Keratinocyte (primary cell): ENCODE measurements at regions not wholly inside any gene's neighbourhood (a gene's known extent, or its start where the extent isn't known, plus 50 kb on each side); places are given as distances from the start of the nearest gene placed in this dataset.
"Not testable (repeated sequence)": the region's sequence is repeated elsewhere in the genome, so short reads cannot be mapped to it uniquely, and the experiment has no call there.

Source experiments
- DNase-seq: peaks from one replicate; pipeline ENCODE4 v3.0.0-alpha.2; 2011; ENCODE audit warnings: low read depth, missing footprints, low spot score
- FAIRE-seq: peaks from 2 replicates; lab custom pipeline; 2011; peaks lifted over from hg19 to GRCh38; lab: Jason Lieb, UNC
- H2AFZ ChIP-seq: 2 replicates; pipeline ENCODE4 v1.6.0; 2012; ENCODE audit warnings: low read length, control low read depth, inconsistent platforms; ENCODE audit not compliant: control insufficient read depth
- H3K27ac ChIP-seq: 2 replicates; pipeline ENCODE4 v1.5.1; 2011; ENCODE audit warnings: low read length; ENCODE audit not compliant: control insufficient read depth, insufficient read depth
- H3K27me3 ChIP-seq: 3 replicates; pipeline ENCODE4 v1.6.0; 2011; ENCODE audit warnings: low read length; ENCODE audit not compliant: control insufficient read depth, insufficient read depth; ENCODE audit errors: extremely low read depth
- H3K36me3 ChIP-seq, 2 experiments: 2 replicates in 1 of 2; 3 replicates in 1 of 2; pipeline ENCODE4 v1.5.1; 2011; ENCODE audit warnings: low read length in 2 of 2, mild to moderate bottlenecking in 1 of 2; ENCODE audit not compliant: control insufficient read depth in 2 of 2, insufficient read depth in 2 of 2; ENCODE audit errors: extremely low read depth in 1 of 2
- H3K4me1 ChIP-seq: 3 replicates; pipeline ENCODE4 v1.5.1; 2011; ENCODE audit warnings: low read length; ENCODE audit not compliant: control insufficient read depth, insufficient read depth; ENCODE audit errors: extremely low read depth
- H3K4me2 ChIP-seq: 3 replicates; pipeline ENCODE4 v1.6.0; 2011; ENCODE audit warnings: low read depth, low read length; ENCODE audit not compliant: control insufficient read depth, insufficient read depth; ENCODE audit errors: extremely low read depth
- H3K4me3 ChIP-seq, 3 experiments: fragments of 200-600 bp in 1 of 3; sonication (generic) in 1 of 3; 2 replicates in 2 of 3; 3 replicates in 1 of 3; pipeline ENCODE4 v1.5.1; 2011 to 2016; ENCODE audit warnings: low read length in 3 of 3, mild to moderate bottlenecking in 3 of 3, control low read depth in 2 of 3, inconsistent platforms in 1 of 3, low read depth in 1 of 3, mixed read lengths in 1 of 3, mixed run types in 1 of 3, moderate library complexity in 1 of 3; ENCODE audit not compliant: control insufficient read depth in 2 of 3, insufficient read depth in 2 of 3; ENCODE audit errors: extremely low read depth in 1 of 3
- H3K79me2 ChIP-seq: 2 replicates; pipeline ENCODE4 v1.6.0; 2012; ENCODE audit warnings: low read length; ENCODE audit not compliant: control insufficient read depth, insufficient read depth
- H3K9ac ChIP-seq: 3 replicates; pipeline ENCODE4 v1.6.0; 2011; ENCODE audit warnings: low read length; ENCODE audit not compliant: control insufficient read depth, insufficient read depth; ENCODE audit errors: extremely low read depth
- H3K9me1 ChIP-seq: 3 replicates; pipeline ENCODE4 v1.6.0; 2011; ENCODE audit warnings: low read length; ENCODE audit not compliant: control insufficient read depth, insufficient read depth; ENCODE audit errors: extremely low read depth
- H3K9me3 ChIP-seq: 2 replicates; pipeline ENCODE4 v1.5.1; 2012; ENCODE audit warnings: low read depth, low read length; ENCODE audit not compliant: control insufficient read depth
- H4K20me1 ChIP-seq: 3 replicates; pipeline ENCODE4 v1.6.0; 2011; ENCODE audit warnings: low read length; ENCODE audit not compliant: control insufficient read depth, insufficient read depth; ENCODE audit errors: extremely low read depth
- dilution Hi-C: fragments of 300-500 bp; cut with MboI; formaldehyde crosslinking; loops from one replicate; pipeline ENCODE4 v1.7.0; 2020; ENCODE audit warnings: low sequenced_read_pairs; ENCODE audit not compliant: extremely low pct_ligation_motif_present
- TF ChIP-seq, protein P1 (sequence below), 3 experiments: IDR thresholded peaks in 1 of 3; conservative IDR thresholded peaks in 1 of 3; optimal IDR thresholded peaks in 1 of 3; 2 replicates in 2 of 3; 3 replicates in 1 of 3; pipeline versions ENCODE3 to v1.5.1; 2011; ENCODE audit warnings: low read length in 3 of 3, mild to moderate bottlenecking in 3 of 3, moderate library complexity in 2 of 3, control low read depth in 1 of 3, inconsistent platforms in 1 of 3; ENCODE audit not compliant: insufficient read depth in 2 of 3; ENCODE audit errors: extremely low read depth in 1 of 3

DNA sequence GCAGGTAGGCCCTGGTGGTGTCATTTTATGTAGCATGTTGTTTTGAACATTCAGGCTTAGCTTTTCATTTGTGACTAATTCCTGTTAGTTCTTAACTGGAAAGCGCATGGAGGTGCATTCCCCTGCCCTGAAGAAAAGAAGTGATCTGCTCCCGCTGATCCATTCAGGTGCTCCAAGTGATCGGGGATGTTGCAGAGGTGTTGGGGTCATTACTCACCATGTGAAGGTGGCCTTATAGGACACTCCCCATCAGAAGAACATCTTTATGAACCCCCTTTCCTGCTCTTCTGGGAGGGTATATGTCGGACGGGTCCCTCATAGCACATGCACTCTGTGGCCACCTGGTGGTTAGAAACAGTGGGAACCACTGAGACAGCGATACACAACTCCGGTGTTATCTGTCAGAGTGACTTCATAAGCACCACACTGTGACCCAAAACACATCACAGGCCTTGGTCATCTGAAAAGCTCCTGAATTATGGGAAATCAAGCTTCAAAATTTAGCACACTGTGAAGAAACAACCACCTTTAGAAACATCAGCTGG lies 172.5 kb upstream of the NOTCH2NLA start:
- TF ChIP-seq, protein P1, sequence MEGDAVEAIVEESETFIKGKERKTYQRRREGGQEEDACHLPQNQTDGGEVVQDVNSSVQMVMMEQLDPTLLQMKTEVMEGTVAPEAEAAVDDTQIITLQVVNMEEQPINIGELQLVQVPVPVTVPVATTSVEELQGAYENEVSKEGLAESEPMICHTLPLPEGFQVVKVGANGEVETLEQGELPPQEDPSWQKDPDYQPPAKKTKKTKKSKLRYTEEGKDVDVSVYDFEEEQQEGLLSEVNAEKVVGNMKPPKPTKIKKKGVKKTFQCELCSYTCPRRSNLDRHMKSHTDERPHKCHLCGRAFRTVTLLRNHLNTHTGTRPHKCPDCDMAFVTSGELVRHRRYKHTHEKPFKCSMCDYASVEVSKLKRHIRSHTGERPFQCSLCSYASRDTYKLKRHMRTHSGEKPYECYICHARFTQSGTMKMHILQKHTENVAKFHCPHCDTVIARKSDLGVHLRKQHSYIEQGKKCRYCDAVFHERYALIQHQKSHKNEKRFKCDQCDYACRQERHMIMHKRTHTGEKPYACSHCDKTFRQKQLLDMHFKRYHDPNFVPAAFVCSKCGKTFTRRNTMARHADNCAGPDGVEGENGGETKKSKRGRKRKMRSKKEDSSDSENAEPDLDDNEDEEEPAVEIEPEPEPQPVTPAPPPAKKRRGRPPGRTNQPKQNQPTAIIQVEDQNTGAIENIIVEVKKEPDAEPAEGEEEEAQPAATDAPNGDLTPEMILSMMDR (optimal IDR thresholded peaks at IDR 0.05 in 1 of 3, IDR thresholded peaks at IDR 0.05 in 1 of 3, conservative IDR thresholded peaks at IDR 0.05 in 1 of 3; ENCODE audit: extremely low read depth in 1 of 3, insufficient read depth in 2 of 3, low read length in 3 of 3): peak; percentile 1 to 34 (median 18)
- H3K27ac ChIP-seq, dilution Hi-C loops, H3K27me3 ChIP-seq, FAIRE-seq, H2AFZ ChIP-seq, H3K9ac ChIP-seq, DNase-seq, H3K4me2 ChIP-seq, H3K9me1 ChIP-seq, H3K4me3 ChIP-seq, H3K79me2 ChIP-seq, H3K4me1 ChIP-seq, H3K36me3 ChIP-seq, H3K9me3 ChIP-seq, H4K20me1 ChIP-seq: not testable (repeated sequence)

DNA sequence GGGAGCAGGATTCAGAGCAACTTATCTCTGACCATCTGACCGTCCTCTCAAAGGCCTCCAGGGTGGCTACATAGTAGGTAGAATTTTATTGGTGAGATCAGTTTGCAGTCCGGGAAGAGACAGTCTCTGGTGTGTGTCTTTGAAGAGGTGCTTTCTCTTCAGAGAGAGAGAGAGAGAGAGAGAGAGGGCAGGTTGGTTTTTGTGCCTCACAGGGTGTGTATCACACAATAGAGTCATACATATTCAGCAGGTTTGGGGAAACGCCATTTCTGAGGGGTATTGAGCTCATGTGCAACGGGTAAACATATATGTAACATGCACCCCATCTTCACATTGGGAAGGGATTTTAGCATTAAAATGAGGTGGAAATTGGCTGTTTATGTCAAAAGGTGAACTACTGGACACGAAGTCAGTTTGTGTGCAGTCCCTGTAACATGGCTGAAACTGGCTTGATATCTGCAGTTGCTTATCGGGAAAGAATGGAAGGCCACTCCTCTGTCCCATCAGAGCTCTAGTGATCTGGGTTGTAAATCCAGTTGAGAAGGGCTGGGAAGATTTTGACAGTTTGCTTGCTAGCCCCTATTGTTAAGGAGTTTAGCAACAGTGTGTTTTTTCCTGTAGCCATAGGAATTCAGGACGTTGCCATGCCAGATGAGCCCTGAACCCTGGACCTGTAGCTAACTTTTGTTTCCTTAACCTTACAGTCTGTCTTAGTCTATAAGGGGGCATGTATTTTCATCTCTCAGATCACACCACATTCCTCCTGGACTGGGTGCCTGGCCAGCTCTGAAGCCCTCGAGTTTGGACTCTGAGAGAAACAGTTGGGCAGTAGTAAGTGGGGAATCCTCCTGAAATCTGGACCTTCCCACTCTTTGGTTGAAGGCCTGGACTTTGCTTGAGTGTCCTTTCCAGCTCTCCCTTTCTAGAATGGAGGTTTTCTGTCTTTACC lies 171.6 kb upstream of the NOTCH2NLA start:
- H3K4me1 ChIP-seq, H3K27ac ChIP-seq, H3K4me2 ChIP-seq, H4K20me1 ChIP-seq, H3K9me1 ChIP-seq, FAIRE-seq, H3K36me3 ChIP-seq, DNase-seq, H3K9me3 ChIP-seq, H2AFZ ChIP-seq, dilution Hi-C loops, H3K9ac ChIP-seq, H3K27me3 ChIP-seq, H3K4me3 ChIP-seq, H3K79me2 ChIP-seq: not testable (repeated sequence)

DNA sequence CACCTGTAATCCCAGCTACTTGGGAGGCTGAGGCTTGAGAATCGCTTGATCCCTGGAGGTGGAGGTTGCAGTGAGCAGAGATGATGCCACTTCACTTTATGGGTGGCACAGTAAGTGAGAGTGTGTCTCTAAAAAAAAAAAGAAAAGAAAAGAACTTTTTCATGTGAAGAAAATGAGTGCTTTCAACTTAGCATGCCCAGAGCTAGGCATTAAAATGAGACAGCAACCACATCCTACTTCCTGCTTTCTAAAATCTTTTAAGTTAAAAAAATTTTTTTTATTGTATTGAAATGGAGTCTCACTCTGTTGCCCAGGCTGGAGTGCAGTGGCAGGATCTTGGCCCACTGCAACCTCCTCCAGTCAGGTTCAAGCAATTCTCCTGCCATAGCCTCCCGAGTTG lies 170.4 kb upstream of the NOTCH2NLA start:
- H3K9ac ChIP-seq, FAIRE-seq, dilution Hi-C loops, H3K4me3 ChIP-seq, H3K36me3 ChIP-seq, H3K9me3 ChIP-seq, H3K27ac ChIP-seq, H3K9me1 ChIP-seq, H3K4me2 ChIP-seq, H3K79me2 ChIP-seq, H2AFZ ChIP-seq, H3K27me3 ChIP-seq, DNase-seq, H4K20me1 ChIP-seq, H3K4me1 ChIP-seq: not testable (repeated sequence)

DNA sequence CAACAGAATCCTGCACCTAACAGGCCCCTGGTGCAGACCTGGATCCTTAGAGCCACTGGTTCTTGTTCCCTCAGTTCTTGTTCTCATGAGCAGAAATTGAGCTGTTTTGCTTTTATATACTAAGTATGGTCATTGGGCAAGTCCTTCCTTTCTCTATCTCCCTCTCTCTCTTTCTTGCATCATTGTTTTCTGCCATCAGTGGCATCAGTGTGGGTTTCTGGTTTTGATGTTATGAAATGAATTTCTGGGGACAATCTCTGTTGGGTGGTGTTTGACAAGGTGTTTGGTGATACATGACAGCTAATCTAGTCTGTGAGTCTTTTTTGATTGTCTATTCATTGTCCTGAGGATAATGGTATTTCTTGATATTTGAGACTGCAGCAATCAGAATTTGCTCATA lies 168.0 kb upstream of the NOTCH2NLA start:
- H3K9ac ChIP-seq, DNase-seq, H3K4me3 ChIP-seq, H3K9me3 ChIP-seq, H3K27me3 ChIP-seq, H3K27ac ChIP-seq, H3K79me2 ChIP-seq, H3K4me2 ChIP-seq, H2AFZ ChIP-seq, H3K4me1 ChIP-seq, H4K20me1 ChIP-seq, H3K9me1 ChIP-seq, FAIRE-seq, H3K36me3 ChIP-seq, dilution Hi-C loops: not testable (repeated sequence)
